ENCODE measurements at regions not wholly inside any gene's neighbourhood (a gene's known extent, or its start where the extent isn't known, plus 50 kb on each side); places are given as distances from the start of the nearest gene placed in this dataset.

DNA sequence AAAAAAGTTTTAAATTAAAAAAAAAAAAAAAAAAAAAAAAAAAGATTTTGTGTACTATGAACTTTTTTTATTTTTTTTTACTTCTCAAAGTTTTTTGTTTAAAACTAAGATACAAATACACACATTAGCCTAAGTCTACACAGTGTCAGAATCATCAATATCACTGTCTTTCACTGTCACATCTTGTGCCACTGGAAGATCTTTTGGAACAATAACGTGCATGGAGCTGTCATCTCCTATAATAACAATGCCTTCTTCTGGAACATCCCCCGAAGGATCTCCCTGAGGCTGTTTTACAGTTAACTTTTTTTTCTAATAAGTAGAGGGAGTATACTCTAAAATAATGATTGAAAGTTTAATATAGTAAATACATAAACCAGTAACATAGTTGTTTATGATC, 295.7 kb downstream of the KCNJ2 start:
- no peak overlapping the region for H3K27ac ChIP-seq (replicated peaks)

DNA sequence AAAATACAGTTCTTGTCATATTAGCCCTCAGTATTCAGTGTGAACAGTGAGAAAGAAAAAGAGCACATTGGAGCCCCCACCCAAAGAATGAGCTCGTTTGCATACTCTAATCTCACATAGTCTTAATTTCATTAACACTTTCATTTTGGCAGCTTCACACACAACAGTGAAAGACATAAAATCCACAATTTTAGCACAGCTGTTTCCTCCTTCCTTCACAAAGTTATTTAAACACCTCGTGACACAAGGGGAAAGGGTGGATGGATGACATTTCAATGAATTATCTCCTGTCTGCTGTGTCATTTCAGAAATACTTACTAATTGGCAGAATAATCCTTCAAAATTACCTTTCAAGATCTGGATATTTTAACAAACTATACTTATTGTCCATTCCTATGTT, 299.3 kb downstream of the KCNJ2 start:
- no peaks in the 10 kb centered on the region for H3K27me3 ChIP-seq (ENCODE audit: insufficient read depth, poor library complexity, severe bottlenecking)
- DNase-seq (ENCODE audit: low read depth in 1 of 2, low spot score in 1 of 2): no peak
- TF ChIP-seq, protein P1, sequence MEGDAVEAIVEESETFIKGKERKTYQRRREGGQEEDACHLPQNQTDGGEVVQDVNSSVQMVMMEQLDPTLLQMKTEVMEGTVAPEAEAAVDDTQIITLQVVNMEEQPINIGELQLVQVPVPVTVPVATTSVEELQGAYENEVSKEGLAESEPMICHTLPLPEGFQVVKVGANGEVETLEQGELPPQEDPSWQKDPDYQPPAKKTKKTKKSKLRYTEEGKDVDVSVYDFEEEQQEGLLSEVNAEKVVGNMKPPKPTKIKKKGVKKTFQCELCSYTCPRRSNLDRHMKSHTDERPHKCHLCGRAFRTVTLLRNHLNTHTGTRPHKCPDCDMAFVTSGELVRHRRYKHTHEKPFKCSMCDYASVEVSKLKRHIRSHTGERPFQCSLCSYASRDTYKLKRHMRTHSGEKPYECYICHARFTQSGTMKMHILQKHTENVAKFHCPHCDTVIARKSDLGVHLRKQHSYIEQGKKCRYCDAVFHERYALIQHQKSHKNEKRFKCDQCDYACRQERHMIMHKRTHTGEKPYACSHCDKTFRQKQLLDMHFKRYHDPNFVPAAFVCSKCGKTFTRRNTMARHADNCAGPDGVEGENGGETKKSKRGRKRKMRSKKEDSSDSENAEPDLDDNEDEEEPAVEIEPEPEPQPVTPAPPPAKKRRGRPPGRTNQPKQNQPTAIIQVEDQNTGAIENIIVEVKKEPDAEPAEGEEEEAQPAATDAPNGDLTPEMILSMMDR (IDR thresholded peaks at IDR 0.05; ENCODE audit: insufficient read depth, low read length): no peak
- no peak for TF ChIP-seq SPI1 (IDR thresholded peaks at IDR 0.05; ENCODE audit: borderline replicate concordance, low read depth)
- TF ChIP-seq GABPA (IDR thresholded peaks at IDR 0.05; ENCODE audit: low read depth): no peak
- no peak for TF ChIP-seq POLR2AphosphoS5 (IDR thresholded peaks at IDR 0.05; ENCODE audit: low read depth)
- TF ChIP-seq, protein P2, sequence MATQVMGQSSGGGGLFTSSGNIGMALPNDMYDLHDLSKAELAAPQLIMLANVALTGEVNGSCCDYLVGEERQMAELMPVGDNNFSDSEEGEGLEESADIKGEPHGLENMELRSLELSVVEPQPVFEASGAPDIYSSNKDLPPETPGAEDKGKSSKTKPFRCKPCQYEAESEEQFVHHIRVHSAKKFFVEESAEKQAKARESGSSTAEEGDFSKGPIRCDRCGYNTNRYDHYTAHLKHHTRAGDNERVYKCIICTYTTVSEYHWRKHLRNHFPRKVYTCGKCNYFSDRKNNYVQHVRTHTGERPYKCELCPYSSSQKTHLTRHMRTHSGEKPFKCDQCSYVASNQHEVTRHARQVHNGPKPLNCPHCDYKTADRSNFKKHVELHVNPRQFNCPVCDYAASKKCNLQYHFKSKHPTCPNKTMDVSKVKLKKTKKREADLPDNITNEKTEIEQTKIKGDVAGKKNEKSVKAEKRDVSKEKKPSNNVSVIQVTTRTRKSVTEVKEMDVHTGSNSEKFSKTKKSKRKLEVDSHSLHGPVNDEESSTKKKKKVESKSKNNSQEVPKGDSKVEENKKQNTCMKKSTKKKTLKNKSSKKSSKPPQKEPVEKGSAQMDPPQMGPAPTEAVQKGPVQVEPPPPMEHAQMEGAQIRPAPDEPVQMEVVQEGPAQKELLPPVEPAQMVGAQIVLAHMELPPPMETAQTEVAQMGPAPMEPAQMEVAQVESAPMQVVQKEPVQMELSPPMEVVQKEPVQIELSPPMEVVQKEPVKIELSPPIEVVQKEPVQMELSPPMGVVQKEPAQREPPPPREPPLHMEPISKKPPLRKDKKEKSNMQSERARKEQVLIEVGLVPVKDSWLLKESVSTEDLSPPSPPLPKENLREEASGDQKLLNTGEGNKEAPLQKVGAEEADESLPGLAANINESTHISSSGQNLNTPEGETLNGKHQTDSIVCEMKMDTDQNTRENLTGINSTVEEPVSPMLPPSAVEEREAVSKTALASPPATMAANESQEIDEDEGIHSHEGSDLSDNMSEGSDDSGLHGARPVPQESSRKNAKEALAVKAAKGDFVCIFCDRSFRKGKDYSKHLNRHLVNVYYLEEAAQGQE (IDR thresholded peaks at IDR 0.05; ENCODE audit: insufficient replicate concordance, low read depth): no peak
- H3K4me3 ChIP-seq (replicated peaks; ENCODE audit: insufficient read depth, low read length): no peak overlapping the region
- no peak overlapping the region for H3K27ac ChIP-seq (replicated peaks)

More for the DNA sequence above, 295.7 kb downstream of the KCNJ2 start:
- DNase-seq (ENCODE audit: low read depth in 1 of 2, low spot score in 1 of 2): no peak
- Histone ChIP-seq H3K4me3 (replicated peaks; ENCODE audit: insufficient read depth, low read length) (no peak overlapping the region), H3K27me3 (ENCODE audit: insufficient read depth, poor library complexity, severe bottlenecking) (no peaks in the 10 kb centered on the region)
- TF ChIP-seq GABPA (IDR thresholded peaks at IDR 0.05; ENCODE audit: low read depth) (no peak), POLR2AphosphoS5 (IDR thresholded peaks at IDR 0.05; ENCODE audit: low read depth) (no peak), SPI1 (IDR thresholded peaks at IDR 0.05; ENCODE audit: borderline replicate concordance, low read depth) (no peak)
- TF ChIP-seq, protein P1 (IDR thresholded peaks at IDR 0.05; ENCODE audit: insufficient read depth, low read length): no peak
- TF ChIP-seq, protein P2 (IDR thresholded peaks at IDR 0.05; ENCODE audit: insufficient replicate concordance, low read depth): no peak

DNA sequence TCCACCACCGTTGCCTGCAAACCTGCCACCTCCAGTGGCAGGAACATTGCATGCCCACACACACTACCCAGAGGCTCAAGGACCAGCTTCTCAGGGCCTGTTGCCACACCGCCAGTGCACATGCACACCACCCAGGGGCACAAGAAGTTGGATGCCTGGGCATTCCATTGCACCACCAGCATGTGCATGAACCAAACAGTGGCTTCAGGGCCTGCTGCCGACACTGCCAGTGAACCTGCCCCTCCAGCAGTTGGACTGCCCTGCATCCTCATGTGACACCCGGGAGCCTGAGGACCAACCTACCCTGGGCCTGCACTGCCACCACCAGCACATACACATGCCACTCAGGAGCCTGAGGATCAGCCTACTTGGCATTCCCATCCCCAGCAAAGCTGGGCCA, 303.7 kb downstream of the KCNJ2 start:
- H3K27ac ChIP-seq (replicated peaks): no peak overlapping the region
- DNase-seq (ENCODE audit: low read depth in 1 of 2, low spot score in 1 of 2): no peak
- no peak for TF ChIP-seq POLR2AphosphoS5 (IDR thresholded peaks at IDR 0.05; ENCODE audit: low read depth)
- TF ChIP-seq SPI1 (IDR thresholded peaks at IDR 0.05; ENCODE audit: borderline replicate concordance, low read depth): no peak
- TF ChIP-seq GABPA (IDR thresholded peaks at IDR 0.05; ENCODE audit: low read depth): no peak
- H3K4me3 ChIP-seq (replicated peaks; ENCODE audit: insufficient read depth, low read length): no peak overlapping the region
- no peaks in the 10 kb centered on the region for H3K27me3 ChIP-seq (ENCODE audit: insufficient read depth, poor library complexity, severe bottlenecking)

DNA sequence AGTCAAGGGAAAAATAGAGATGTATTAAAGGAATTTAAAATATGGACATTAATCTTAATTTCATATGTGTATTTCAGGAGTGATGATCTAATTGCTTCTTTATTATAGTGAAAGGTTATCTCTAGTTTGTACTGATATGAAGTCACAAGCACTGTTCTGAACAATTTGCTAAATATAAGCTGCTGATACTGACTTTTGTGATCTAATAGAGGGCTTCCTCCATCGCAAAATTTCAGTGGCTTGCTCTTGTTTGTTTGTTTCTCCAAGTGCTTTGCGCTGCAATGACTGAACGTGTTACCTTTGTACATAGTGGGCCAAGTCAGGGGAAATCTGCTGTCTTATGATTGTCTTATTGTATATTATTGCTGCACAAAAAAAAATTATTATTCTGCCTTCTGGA, 307.0 kb downstream of the KCNJ2 start:
- TF ChIP-seq SPI1 (IDR thresholded peaks at IDR 0.05; ENCODE audit: borderline replicate concordance, low read depth) (no peak), POLR2AphosphoS5 (IDR thresholded peaks at IDR 0.05; ENCODE audit: low read depth) (no peak), GABPA (IDR thresholded peaks at IDR 0.05; ENCODE audit: low read depth) (no peak)
- TF ChIP-seq, protein P1 (IDR thresholded peaks at IDR 0.05; ENCODE audit: insufficient read depth, low read length): no peak
- TF ChIP-seq, protein P2 (IDR thresholded peaks at IDR 0.05; ENCODE audit: insufficient replicate concordance, low read depth): no peak
- H3K27ac ChIP-seq (replicated peaks): no peak overlapping the region

More for the DNA sequence above, 307.0 kb downstream of the KCNJ2 start:
- no peaks in the 10 kb centered on the region for H3K27me3 ChIP-seq (ENCODE audit: insufficient read depth, poor library complexity, severe bottlenecking)
- DNase-seq (ENCODE audit: low read depth in 1 of 2, low spot score in 1 of 2): no peak
- H3K4me3 ChIP-seq (replicated peaks; ENCODE audit: insufficient read depth, low read length): no peak overlapping the region

Data from HL-60 (cell line).